T follicular helper cell (primary cell): ENCODE measurements at regions not wholly inside any gene's neighbourhood (a gene's known extent, or its start where the extent isn't known, plus 50 kb on each side); places are given as distances from the start of the nearest gene placed in this dataset.

Source experiments
- DNase-seq: peaks from one replicate; pipeline ENCODE4 v3.0.0-alpha.2; 2020; ENCODE audit warnings: low read depth

DNA sequence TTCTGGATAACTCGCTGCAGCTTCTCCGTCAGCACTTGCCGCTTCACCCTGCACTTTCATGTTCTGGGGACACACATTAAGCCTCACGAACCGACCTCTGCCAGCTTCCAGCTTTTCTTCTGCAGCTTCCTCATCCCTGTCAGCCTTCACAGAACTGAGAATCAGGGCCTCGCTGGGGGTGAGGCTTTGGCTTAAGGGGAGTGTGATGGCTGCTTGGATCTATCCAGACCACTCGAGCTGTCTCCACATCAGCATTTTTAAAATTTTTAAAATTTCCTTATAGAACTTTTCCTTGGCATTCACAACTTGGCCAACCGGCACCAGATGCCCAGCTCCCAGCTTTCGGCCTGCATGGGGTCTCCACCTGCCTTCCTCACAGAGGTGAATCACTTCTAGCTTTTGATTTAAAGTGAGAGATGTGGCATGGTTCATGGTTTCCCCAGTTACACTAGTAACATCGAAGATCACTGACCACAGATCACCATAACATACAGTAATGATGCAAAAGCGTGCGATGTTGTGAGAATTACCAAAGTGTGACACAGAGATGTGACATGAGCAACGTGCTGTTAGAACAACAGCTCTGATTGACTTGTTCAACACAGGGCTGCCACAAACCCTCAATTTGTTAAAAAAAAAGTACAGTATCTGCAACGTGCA lies 139.1 kb upstream of the C14orf180 start:
- no peak for DNase-seq

DNA sequence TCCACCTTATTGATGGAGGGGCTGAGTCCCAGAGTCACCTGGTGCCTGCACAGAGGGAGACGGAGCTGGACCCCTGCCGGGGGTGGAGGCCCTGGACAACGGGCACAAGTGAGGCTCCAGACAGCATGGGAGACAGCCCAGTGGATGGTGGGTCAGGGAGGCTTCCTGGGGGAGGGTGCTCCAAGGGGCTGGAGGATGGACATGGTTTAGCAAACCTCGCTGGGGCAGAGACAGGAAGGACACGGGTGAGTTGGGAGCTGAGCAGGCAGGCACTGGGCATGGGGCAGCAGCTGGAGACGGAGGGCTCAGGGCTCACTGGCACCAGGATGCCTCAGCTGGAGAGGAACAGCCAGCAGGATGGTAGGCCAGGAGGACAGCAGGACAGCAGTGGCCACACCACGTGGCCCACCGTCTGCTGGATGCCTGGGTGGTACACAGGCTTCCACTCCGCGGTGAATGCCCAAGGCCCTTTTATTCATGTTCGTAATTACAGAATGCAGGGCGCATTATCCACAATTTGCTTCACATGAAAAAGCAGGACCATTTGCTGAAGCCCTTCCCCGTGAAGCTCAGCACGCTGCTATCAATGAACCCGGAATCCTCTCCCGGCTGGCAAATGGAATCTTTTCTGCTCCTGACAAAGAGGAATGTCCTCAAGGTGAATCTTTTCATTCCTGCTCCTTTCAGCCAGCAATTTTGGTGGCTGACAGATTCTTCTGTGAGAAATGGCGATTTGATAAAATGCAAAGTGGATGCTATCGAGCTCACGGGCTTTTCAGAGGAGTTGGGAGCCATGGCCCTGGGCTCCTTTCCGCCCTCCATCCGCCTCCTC lies 138.1 kb upstream of the C14orf180 start:
- no peak for DNase-seq

DNA sequence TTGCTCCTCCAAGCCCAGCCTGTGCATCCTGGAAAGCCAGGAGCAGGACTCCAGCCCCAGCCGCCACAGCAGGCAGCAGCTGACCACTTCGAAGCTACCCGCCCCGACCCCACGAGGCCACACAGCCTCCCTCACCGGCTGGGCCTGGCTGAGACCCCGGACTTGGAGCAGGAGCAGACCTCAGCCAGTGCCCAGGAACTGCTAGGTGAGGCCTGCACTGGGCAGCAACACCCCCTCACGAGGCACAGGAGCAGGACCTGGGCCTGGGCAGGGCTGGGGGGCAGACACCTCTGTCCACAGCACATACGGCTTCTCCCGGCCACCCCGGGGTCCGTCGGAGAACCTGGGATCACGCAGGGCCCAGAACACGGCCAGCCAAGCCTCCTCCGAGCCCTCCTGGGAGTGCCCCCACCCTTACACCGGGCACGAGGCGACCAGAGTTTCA lies 137.4 kb upstream of the C14orf180 start:
- no peak for DNase-seq

DNA sequence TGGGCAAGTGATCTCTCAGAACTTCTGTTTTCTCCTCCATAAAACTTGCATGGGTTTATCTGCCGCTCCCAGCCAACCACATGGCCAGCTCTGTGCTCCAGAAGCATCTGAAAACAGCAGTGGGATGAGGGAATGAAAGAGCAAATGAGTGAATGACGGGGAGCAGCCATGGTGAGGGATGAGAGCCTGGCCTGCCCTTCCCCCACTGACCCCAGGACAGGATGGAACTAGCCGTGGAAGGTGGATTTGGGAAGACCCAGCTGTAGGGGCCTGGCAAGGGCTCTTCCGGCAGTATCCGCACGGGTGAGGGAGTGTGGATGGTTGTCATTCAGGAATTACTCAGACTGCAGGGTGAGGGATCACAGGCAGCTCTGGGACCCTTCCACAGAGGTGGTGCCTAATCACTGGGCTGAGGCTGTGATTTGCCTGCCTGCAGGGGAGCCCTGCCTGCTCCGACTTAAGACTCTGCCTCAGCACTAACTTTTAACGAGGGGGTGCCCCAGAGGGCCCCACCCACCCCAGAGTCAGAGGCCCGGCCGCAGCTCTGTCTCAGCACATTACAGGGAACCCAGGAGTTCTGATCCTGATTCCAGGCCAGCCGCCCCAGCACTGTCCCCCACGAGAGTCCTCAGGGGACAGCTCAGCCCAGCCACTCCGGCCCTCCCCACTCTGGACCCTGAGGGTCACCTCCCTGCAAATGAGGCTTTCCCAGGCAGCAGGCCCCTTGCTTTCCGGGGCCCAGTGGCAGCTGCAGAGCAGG lies 136.8 kb upstream of the C14orf180 start:
- DNase-seq = no peak

DNA sequence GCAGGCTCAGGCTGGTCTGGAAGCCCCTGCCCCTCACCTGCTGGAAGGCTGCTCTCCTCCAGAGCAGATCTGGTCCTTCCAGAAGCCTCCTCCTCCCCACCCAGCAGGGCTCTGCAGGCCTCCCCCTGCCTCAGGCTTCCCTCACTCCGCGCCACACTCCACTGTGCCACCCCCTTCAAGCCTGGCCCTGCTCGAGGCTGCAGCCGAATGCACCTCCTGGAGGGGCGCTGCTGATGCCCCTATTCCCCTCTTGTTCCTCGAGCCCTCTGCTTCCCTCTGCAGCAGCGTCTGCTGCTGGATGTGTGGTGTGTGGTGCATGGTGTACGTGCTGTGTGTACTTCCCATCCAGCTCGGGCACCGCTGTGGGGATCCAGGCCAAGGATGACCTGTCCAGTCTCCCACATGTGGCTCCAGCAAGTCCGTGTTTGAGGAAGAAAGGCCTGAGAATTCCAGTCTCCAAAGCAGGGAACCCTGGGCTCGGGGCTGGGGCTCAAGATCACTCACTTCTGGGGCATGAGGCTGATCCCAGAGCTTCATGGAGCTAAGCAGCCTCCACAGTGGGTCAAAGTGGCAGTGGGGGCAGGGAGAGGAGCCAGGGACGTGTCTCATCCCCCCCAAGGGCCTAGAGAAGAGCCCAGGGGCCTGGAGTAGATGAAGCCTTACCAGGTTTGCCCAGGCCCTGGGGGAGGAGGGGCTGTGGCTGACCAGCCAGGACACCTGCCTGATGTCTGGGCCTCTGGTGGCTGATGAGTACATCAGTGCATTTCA lies 136.0 kb upstream of the C14orf180 start:
- DNase-seq = no peak

DNA sequence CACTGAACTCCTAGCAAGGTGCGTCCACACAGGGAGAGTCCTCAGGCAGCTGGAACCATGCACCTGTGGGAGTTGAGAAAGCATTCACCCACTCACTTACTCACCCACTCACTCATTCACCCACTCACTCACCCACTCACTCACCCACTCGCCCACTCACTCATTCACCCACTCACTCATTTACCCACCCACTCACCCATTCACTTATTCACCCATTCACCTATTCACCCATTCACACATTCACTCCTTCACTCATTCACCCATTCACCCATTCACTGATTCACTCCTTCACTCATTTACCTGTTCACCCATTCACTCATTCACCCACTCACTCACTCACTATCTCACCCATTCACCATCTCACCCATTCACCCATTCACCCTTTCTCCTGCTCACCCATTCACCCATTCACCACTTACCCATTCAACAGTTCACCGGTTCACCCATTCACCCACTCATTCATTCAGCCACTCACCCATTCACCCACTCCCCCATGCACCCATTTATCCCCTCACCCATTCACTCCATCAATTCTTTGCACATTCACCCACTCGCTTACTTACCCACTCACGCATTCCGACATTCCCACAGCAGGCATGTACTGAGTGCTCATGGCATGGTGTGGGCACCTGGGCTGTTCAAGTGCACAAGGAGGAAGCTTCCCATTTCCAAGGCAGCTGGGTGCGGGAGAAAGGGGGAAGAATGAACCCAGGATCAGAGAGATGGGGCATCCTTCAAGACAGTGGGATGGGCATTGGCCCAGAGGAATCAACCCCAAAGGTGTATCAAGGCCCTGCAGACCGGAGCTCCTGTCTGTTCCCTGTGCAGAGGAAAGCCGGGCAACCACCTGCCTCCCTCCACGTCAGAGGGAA lies 135.2 kb upstream of the C14orf180 start:
- no peak for DNase-seq

DNA sequence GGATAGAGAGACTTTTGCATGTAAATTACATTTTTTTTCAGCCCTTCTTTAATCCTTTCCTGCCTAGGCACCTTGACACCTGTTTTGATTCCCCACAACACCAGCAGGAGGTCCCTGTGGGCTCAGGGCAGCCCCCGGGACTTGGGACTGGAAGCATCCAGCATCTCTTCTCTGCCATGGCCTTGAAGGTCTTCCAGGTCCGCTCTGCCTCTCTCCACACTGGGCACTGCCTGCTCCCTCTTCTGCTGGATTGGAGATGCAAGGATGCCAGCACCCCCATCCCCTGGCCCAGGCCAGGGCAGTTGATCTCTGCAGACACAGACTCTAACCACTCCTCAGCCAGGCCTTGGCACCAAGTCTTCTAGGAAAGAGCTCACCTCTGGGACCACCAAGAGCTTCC lies 134.5 kb upstream of the C14orf180 start:
- DNase-seq = no peak

DNA sequence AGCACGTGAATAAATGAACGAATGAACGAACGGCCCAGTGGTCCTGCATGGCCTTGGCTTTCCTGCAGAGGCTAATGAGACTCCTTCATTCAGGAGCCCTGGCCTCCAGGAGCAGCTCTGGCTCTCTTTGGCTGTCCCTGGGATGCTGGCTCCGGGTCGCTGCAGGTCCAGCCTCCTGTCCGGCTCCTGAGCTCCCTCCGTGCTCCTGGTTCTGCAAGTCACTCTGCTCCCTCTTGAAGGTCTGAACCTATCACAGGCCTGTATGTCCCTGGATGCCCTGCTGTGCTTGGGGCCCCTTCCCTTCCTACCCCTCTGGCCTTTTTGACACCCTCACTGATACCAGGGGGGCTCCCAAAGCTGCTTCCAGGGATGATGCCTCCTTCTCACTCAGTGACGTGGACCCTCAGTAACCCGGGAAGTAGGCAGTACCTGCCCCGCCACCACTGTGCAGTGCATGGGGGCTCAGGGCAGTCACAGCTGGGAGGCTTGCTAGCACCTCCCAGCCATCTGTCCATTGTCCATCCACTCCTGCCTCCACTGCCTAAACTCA lies 133.7 kb upstream of the C14orf180 start:
- DNase-seq = no peak

DNA sequence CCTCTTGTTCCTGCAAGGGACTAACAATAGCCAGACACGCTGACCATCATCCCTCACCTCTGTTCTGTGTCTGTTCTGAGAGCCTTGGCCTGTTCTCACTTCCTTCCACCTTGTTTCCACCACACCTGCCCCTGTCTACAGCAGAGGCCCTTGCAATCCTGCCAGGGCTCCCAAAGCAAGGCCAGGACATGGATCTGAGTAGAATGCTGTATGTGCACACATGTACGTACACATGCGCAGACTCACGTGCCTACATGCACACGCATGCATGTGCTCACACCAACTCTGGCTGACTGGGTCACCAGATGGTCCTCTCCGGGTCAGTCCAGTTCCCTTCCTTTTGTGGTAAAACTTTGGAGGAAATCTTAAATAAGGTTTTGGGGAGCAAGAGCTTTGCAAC lies 133.0 kb upstream of the C14orf180 start:
- DNase-seq = no peak

DNA sequence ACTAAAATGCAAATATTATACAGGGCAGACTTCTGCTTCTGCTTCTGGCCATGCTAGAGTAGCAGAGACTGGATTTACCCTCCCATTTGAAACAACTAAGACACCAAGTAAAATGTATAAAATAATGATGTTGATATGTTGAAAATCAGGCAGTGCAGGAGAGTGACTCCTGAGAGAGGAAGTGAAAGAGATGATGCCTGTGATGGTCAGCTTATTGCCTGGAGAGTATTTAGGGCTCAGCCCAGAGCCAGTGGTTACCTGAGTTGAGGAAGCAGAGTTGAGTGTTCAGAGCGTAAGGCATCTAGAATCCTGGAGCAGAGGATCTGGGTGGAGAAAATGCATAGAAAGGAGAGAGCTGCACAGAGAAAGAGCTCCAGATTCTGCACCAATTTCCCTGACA lies 131.8 kb upstream of the C14orf180 start:
- DNase-seq = no peak

DNA sequence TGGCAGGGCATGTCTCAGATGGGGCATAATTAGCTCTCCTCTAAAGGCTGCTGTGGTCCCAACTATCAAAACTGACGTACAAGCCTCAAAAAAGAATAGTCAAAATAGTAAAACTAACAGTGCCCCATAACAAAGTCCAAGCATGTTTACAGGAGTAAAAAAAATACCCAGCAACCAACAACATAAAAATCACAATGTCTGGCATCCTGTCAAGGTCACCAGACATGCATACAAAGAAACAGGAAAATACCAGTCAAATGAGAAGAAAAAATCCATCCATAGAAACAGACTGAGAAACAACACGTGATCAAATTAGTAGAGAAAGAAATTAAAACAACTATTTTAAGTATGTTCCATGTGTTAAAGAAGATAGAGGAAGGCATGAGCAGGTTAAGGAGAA lies 131.2 kb upstream of the C14orf180 start:
- no peak for DNase-seq

DNA sequence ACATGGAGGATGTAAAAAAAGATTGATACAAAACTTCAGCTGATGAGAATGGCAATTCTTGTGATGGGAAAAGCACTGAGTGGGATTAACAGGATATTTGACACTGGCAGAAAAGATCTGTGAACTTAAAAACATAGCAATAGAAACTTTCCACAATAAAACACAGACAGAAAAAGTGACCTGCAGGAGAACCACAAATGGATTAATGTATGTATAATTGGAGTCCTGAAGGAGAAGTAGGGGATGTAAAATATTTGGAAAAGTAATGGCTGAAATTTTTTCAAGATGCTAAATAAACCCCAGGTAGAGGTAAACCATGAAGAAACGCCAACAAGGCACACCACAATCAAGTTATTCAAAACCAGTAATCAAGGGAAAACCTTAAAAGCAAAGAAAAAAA lies 130.8 kb upstream of the C14orf180 start:
- no peak for DNase-seq

DNA sequence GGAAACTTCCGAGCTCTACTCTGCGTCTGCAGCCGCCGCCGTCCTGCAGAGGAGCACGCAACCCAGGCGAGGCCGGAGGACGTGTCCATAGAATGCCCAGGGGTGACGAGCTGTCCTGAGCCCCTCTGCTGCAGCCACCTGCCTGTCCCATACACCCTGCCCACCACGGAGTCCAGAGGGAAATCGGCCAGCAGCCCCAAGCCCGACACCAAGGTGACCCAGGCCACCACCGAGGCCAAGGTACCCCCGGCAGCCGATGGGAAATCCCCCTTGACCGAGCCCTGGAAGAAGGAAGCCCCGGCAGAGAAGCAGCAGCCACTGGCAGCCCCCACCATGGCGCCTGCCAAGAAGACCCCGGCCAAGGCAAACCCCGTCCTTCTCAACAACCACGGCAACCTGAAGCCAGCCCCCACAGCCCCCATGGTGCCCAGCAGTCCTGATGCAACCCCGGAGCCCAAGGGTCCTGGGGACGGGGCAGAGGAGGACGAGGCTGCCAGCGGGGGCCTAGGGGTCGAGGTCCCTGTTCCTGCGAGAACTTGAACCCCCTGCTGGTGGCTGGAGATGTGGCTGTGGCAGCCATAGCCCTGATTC lies 128.7 kb upstream of the C14orf180 start:
- no peak for DNase-seq

DNA sequence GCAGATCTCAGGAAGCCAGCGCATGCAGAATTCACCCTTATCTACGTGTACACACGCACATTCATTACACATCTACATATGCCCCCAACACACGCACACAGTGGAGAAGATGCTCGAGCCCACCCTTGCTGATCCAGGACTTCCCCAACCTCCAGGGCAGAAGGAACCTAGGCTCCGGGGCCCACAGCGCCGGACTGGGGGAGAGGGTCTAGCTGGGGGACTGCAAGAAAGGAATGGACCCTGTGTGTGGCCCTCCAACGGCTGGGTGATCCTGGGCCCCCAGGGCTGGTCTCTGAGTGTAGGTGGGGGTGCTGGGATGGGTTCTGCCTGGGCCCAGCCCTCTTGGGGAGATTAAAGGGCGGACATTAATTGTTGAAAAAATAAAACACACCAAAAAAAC lies 128.1 kb upstream of the C14orf180 start:
- DNase-seq = no peak

DNA sequence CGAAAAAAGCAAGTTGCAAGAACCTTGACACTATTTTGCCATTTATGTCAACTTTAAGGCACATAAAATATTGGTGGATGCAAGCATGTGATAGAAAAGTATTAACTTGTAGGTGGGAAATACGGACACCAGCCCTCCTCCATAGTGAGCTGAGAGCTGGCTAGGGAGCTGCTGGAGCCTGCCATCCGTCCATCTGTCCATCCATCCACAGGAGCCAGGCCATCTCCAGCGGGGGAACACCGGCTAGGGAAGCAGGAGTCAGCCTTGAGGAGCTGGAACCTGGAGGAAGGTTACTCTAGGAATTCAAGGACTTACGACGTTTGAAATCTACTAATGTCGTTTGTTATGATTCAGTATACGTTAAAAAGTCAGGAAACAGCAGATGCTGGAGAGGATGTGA lies 120.7 kb upstream of the C14orf180 start:
- no peak for DNase-seq

DNA sequence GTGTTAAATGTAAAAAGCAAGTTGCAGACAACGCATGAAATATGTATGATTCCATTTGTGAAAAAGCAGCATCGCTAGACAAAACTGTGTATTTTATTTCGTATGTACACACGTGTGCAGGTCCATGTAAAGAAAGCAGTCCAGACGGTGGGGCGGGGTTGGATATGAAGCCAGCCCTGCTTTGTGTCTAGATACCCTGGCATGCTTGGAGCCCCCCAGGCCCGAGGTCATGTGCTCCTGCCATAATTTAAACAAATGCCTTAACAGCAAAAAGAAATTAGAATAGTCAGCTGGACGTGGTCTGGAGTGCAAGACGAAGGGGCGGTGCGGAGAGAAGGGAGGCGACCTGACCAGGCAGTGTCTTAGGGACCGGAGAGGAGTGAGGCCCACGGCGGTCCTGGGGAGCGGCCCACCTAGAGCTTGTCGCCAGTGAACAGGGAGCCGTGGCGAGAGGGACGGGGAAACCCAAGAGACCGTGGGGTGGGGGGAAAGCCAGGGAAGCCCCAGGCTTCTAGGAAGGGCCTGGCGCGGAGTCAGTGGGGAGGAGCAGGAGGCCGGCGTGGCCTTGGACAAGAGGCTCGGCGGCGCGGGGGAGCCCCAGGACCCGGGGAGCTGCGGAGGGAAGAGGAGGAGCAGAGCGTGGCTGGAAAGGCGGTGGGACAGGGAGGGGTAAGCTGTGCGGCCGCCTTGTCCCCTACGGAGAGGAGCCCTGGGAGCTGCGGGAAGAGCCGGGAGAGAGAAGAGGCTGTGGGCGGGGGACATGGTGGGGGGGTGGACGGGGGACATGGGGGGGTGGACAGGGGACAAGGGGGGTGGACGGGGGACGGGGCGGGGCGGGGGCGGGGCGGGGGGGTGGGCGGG lies 118.5 kb upstream of the C14orf180 start:
- DNase-seq = no peak

DNA sequence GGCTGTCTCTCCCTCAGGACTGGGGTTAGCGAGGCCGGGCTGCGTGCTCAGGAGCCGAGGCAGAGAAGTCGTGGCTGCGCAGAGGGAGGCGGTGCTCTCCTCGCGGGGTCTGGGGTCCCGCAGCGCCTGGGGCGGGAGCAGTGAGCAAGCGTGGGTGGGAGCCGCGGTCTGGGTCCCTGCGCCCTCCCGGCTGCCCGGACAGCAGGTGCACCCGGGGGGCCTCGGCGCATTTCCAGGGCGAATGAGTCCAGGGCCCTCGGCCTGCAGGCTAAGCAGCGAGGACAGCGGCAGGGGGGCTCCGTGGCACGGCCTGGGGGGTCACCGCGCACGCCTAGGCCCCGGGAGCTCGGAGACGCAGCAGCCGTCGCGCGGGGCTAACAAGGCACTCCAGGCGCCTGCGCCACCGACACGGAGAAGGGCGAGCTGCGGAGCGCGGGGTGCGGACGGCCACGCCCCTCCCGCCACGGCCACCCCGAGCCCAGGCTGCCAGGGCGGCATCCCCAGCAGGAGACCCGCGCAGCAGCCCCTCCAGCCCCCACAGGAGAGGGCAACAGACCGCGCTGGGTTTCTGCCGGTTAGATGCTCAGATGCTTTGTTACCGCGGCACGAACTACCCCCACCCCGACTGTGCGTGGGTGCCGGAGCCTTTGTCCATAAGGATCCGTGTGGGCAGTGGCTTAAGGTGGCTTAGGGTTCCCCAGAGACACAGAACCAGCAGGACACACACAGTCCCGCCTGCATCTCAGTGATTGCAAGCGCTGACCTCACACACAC lies 117.7 kb upstream of the C14orf180 start:
- no peak for DNase-seq
